ENCODE measurements at regions not wholly inside any gene's neighbourhood (a gene's known extent, or its start where the extent isn't known, plus 50 kb on each side); places are given as distances from the start of the nearest gene placed in this dataset.
"Not testable (repeated sequence)": the region's sequence is repeated elsewhere in the genome, so short reads cannot be mapped to it uniquely, and the experiment has no call there.

- intact Hi-C loops (cut with micrococcal nuclease) = no loop called here
These were observed 223.7 kb downstream of the DLL1 start for GRCh38 chr6:170067181-170067641.

GRCh38 chr6:170066679-170067078, 224.2 kb downstream of the DLL1 start:
- intact Hi-C loops (cut with micrococcal nuclease) = no loop called here

- intact Hi-C loops (cut with micrococcal nuclease) = no loop called here
These were observed 226.9 kb downstream of the DLL1 start for GRCh38 chr6:170063851-170064602.

GRCh38 chr6:170063431-170063830, 227.4 kb downstream of the DLL1 start:
- intact Hi-C loops (cut with micrococcal nuclease) = no loop called here

GRCh38 chr6:170062915-170063241, 228.0 kb downstream of the DLL1 start:
- intact Hi-C loops (cut with micrococcal nuclease) = no loop called here

- intact Hi-C loops (cut with micrococcal nuclease) = no loop called here
These were observed 228.5 kb downstream of the DLL1 start for GRCh38 chr6:170062209-170062914.

- intact Hi-C loops (cut with micrococcal nuclease) = no loop called here
These were observed 231.9 kb downstream of the DLL1 start for GRCh38 chr6:170058878-170059485.

- intact Hi-C loops (cut with micrococcal nuclease) = no loop called here
These were observed 232.7 kb downstream of the DLL1 start for GRCh38 chr6:170057961-170058877.

- intact Hi-C loops (cut with micrococcal nuclease) = no loop called here
These were observed 233.7 kb downstream of the DLL1 start for GRCh38 chr6:170057034-170057734.

- intact Hi-C loops (cut with micrococcal nuclease) = no loop called here
These were observed 234.6 kb downstream of the DLL1 start for GRCh38 chr6:170056278-170056711.

GRCh38 chr6:170055797-170056196, 235.1 kb downstream of the DLL1 start:
- intact Hi-C loops (cut with micrococcal nuclease) = not testable (repeated sequence)

- intact Hi-C loops (cut with micrococcal nuclease) = no loop called here
These were observed 236.8 kb downstream of the DLL1 start for GRCh38 chr6:170053966-170054661.

- intact Hi-C loops (cut with micrococcal nuclease) = no loop called here
These were observed 237.7 kb downstream of the DLL1 start for GRCh38 chr6:170052991-170053821.

GRCh38 chr6:170051229-170052172, 239.4 kb downstream of the DLL1 start:
- intact Hi-C loops (cut with micrococcal nuclease) = no loop called here

- intact Hi-C loops (cut with micrococcal nuclease) = no loop called here
These were observed 240.3 kb downstream of the DLL1 start for GRCh38 chr6:170050591-170051041.

GRCh38 chr6:170049641-170050561, 241.0 kb downstream of the DLL1 start:
- intact Hi-C loops (cut with micrococcal nuclease) = no loop called here
